CD4-positive, alpha-beta T cell (primary cell): ENCODE measurements at regions not wholly inside any gene's neighbourhood (a gene's known extent, or its start where the extent isn't known, plus 50 kb on each side); places are given as distances from the start of the nearest gene placed in this dataset.

Source experiments
- ATAC-seq: fragments of 200-7000 bp; cut with Tn5 transposase; one replicate; pipeline ENCODE4 v1.10.0; 2022; ENCODE audit warnings: mild to moderate bottlenecking; ENCODE audit not compliant: poor library complexity
- CTCF ChIA-PET: fragments of 350-600 bp; sonication (Branson Sonifier 250); formaldehyde crosslinking; loops from one replicate; lab custom pipeline; 2021; ENCODE audit warnings: antibody characterized with exemption, inconsistent platforms; lab: Charles Lee
- POLR2A ChIA-PET: fragments of 350-600 bp; sonication (Branson Sonifier 250); formaldehyde crosslinking; loops from one replicate; lab custom pipeline; 2021; ENCODE audit warnings: antibody characterized with exemption, inconsistent platforms; lab: Charles Lee
- DNase-seq, 14 experiments: peaks; one replicate each; pipeline ENCODE4 v3.0.0-alpha.2; 2013 to 2020; ENCODE audit warnings: mixed read lengths in 2 of 14
- H3K27ac ChIP-seq, 2 donors: one replicate each; pipeline versions ENCODE4 v1.5.1 to v1.7.0; 2013; ENCODE audit warnings: low read length in 2 of 2, low read depth in 1 of 2, mild to moderate bottlenecking in 1 of 2
- H3K27me3 ChIP-seq, 2 experiments: 1 replicate in 1 of 2; 2 replicates in 1 of 2; pipeline versions ENCODE4 v1.6.1 to v1.7.0; 2013; ENCODE audit warnings: low read length in 2 of 2, control low read depth in 1 of 2, mild to moderate bottlenecking in 1 of 2, moderate library complexity in 1 of 2; ENCODE audit not compliant: insufficient read depth in 2 of 2, control insufficient read depth in 1 of 2
- H3K36me3 ChIP-seq: one replicate; pipeline ENCODE4 v1.6.1; 2013; ENCODE audit warnings: low read length, control low read depth; ENCODE audit not compliant: insufficient read depth
- H3K4me1 ChIP-seq: one replicate; pipeline ENCODE4 v1.6.1; 2013; ENCODE audit warnings: low read length, control low read depth; ENCODE audit not compliant: insufficient read depth
- H3K4me3 ChIP-seq: one replicate; pipeline ENCODE4 v1.5.1; 2013; ENCODE audit warnings: mild to moderate bottlenecking, low read length, moderate library complexity
- H3K9me3 ChIP-seq, 2 experiments: 1 replicate in 1 of 2; 2 replicates in 1 of 2; pipeline versions ENCODE4 v1.6.1 to v1.7.0; 2013; ENCODE audit warnings: low read length in 2 of 2, mild to moderate bottlenecking in 2 of 2, control low read depth in 1 of 2, moderate library complexity in 1 of 2; ENCODE audit not compliant: control insufficient read depth in 1 of 2, insufficient read depth in 1 of 2
- H3K27ac Mint-ChIP-seq: one replicate; pipeline ENCODE4 v1.8.0; 2020; ENCODE audit warnings: mixed read lengths
- H3K27me3 Mint-ChIP-seq: one replicate; pipeline ENCODE4 v1.8.0; 2021; ENCODE audit warnings: mixed read lengths
- H3K36me3 Mint-ChIP-seq: one replicate; pipeline ENCODE4 v1.8.0; 2021; ENCODE audit warnings: low read depth, mixed read lengths
- H3K4me1 Mint-ChIP-seq: one replicate; pipeline ENCODE4 v1.8.0; 2021; ENCODE audit warnings: low read depth, mixed read lengths
- H3K4me3 Mint-ChIP-seq: one replicate; pipeline ENCODE4 v1.8.0; 2020; ENCODE audit warnings: mild to moderate bottlenecking, mixed read lengths
- H3K9me3 Mint-ChIP-seq: one replicate; pipeline ENCODE4 v1.8.0; 2020; ENCODE audit warnings: mixed read lengths
- CTCF ChIP-seq: fragments of 200-600 bp; IDR thresholded peaks from one replicate; pipeline ENCODE4 v1.8.0; 2022; ENCODE audit warnings: antibody characterized with exemption, mild to moderate bottlenecking
- intact Hi-C, 2 experiments: fragments of 100-400 bp; cut with DNase I in 1 of 2; cut with micrococcal nuclease in 1 of 2; formaldehyde crosslinking; loops; one replicate each; pipeline versions ENCODE4 v1.15.1 to v1.9.0; 2023 to 2025; cut with DNase I, micrococcal nuclease

- Mint-ChIP-seq H3K27ac (no peak overlapping the region), H3K36me3 (no peaks in the 10 kb centered on the region), H3K4me3 (no peak overlapping the region), H3K9me3 (no peaks in the 10 kb centered on the region), H3K4me1 (no peaks in the 10 kb centered on the region), H3K27me3 (peaks cover 3% of the 10 kb centered on the region)
- POLR2A ChIA-PET = no interaction called here
- Histone ChIP-seq H3K4me3 (no peak overlapping the region), H3K9me3 (no peaks in the 10 kb centered on the region), H3K27me3 (no peaks in the 10 kb centered on the region), H3K27ac (no peak overlapping the region), H3K36me3 (no peaks in the 10 kb centered on the region), H3K4me1 (no peaks in the 10 kb centered on the region)
- DNase-seq (no peak), ATAC-seq (no peak)
- intact Hi-C loops = no loop called here
- no peak for TF ChIP-seq CTCF
- CTCF ChIA-PET = no interaction called here
Observed at GRCh38 chr2:6653281-6653750, 212.4 kb downstream of the CMPK2 start.

GRCh38 chr2:6654279-6654678 is 211.4 kb downstream of the CMPK2 start:
- Histone ChIP-seq H3K36me3 (no peaks in the 10 kb centered on the region), H3K4me3 (no peak overlapping the region), H3K9me3 (no peaks in the 10 kb centered on the region), H3K27ac (no peak overlapping the region), H3K27me3 (no peaks in the 10 kb centered on the region), H3K4me1 (no peaks in the 10 kb centered on the region)
- peaks cover 7% of the 10 kb centered on the region for H3K27me3 Mint-ChIP-seq
- CTCF ChIA-PET = no interaction called here
- H3K4me3 Mint-ChIP-seq = no peak overlapping the region
- POLR2A ChIA-PET = no interaction called here
- no peak overlapping the region for H3K27ac Mint-ChIP-seq
- H3K9me3 Mint-ChIP-seq = no peaks in the 10 kb centered on the region
- TF ChIP-seq CTCF = no peak
- ATAC-seq = no peak
- H3K36me3 Mint-ChIP-seq = no peaks in the 10 kb centered on the region
- intact Hi-C loops = no loop called here
- no peaks in the 10 kb centered on the region for H3K4me1 Mint-ChIP-seq
- DNase-seq = no peak

- TF ChIP-seq CTCF = no peak
- ATAC-seq (no peak), DNase-seq (no peak)
- Histone ChIP-seq H3K27me3 (no peaks in the 10 kb centered on the region), H3K27ac (no peak overlapping the region), H3K4me1 (no peaks in the 10 kb centered on the region), H3K9me3 (peaks cover 0 to 5% of the 10 kb centered on the region in 2 experiments), H3K4me3 (no peak overlapping the region), H3K36me3 (no peaks in the 10 kb centered on the region)
- Mint-ChIP-seq H3K36me3 (no peaks in the 10 kb centered on the region), H3K9me3 (no peaks in the 10 kb centered on the region), H3K27me3 (peaks cover 7% of the 10 kb centered on the region), H3K27ac (no peak overlapping the region), H3K4me3 (no peak overlapping the region), H3K4me1 (no peaks in the 10 kb centered on the region)
- intact Hi-C loops = no loop called here
- CTCF ChIA-PET = no interaction called here
- POLR2A ChIA-PET = no interaction called here
Observed at GRCh38 chr2:6656633-6657032, 209.1 kb downstream of the CMPK2 start.
